Tongue (tissue), 1 donor: ENCODE measurements at regions not wholly inside any gene's neighbourhood (a gene's known extent, or its start where the extent isn't known, plus 50 kb on each side); places are given as distances from the start of the nearest gene placed in this dataset.
A peak's percentile ranks its signal among the peaks of the same experiment; 100 is the strongest.

ENCODE experiments used
- DNase-seq: peaks from one replicate; pipeline ENCODE4 v3.0.0-alpha.2; 2015

- DNase-seq, result no peak
Measured at GRCh38 chr18:45488645-45489044, 126.6 kb upstream of the SLC14A2 start.

GRCh38 chr18:45493830-45494229 is 121.4 kb upstream of the SLC14A2 start:
- no peak for DNase-seq

GRCh38 chr18:45494811-45495210 is 120.5 kb upstream of the SLC14A2 start:
- no peak for DNase-seq

GRCh38 chr18:45496741-45497140 is 118.5 kb upstream of the SLC14A2 start:
- DNase-seq, result no peak

- no peak for DNase-seq
Measured at GRCh38 chr18:45497595-45498286, 117.5 kb upstream of the SLC14A2 start.

- DNase-seq, result no peak
Measured at GRCh38 chr18:45498287-45498658, 117.0 kb upstream of the SLC14A2 start.

- DNase-seq, result no peak
Measured at GRCh38 chr18:45503990-45504389, 111.3 kb upstream of the SLC14A2 start.

GRCh38 chr18:45505497-45506206 is 109.6 kb upstream of the SLC14A2 start:
- DNase-seq, result peak; percentile 54

- no peak for DNase-seq
Measured at GRCh38 chr18:45506951-45507350, 108.3 kb upstream of the SLC14A2 start.

- no peak for DNase-seq
Measured at GRCh38 chr18:45509535-45509934, 105.7 kb upstream of the SLC14A2 start.

- no peak for DNase-seq
Measured at GRCh38 chr18:45510656-45511055, 104.6 kb upstream of the SLC14A2 start.

- DNase-seq, result no peak
Measured at GRCh38 chr18:45512363-45512953, 102.8 kb upstream of the SLC14A2 start.

GRCh38 chr18:45517181-45517741 is 98.0 kb upstream of the SLC14A2 start:
- no peak for DNase-seq

GRCh38 chr18:45518311-45519155 is 96.7 kb upstream of the SLC14A2 start:
- peak; percentile 62 for DNase-seq

- no peak for DNase-seq
Measured at GRCh38 chr18:45519411-45520280, 95.6 kb upstream of the SLC14A2 start.

- peak; percentile 35 for DNase-seq
Measured at GRCh38 chr18:45521136-45521535, 94.1 kb upstream of the SLC14A2 start.

GRCh38 chr18:45521777-45522176 is 93.5 kb upstream of the SLC14A2 start:
- DNase-seq, result no peak

GRCh38 chr18:45522371-45522770 is 92.9 kb upstream of the SLC14A2 start:
- no peak for DNase-seq

- no peak for DNase-seq
Measured at GRCh38 chr18:45525301-45525700, 90.0 kb upstream of the SLC14A2 start.

- DNase-seq, result peak; percentile 70
Measured at GRCh38 chr18:45526114-45526841, 89.0 kb upstream of the SLC14A2 start.

GRCh38 chr18:45527891-45528290 is 87.4 kb upstream of the SLC14A2 start:
- DNase-seq, result no peak
